ENCODE measurements at regions not wholly inside any gene's neighbourhood (a gene's known extent, or its start where the extent isn't known, plus 50 kb on each side); places are given as distances from the start of the nearest gene placed in this dataset.

DNA sequence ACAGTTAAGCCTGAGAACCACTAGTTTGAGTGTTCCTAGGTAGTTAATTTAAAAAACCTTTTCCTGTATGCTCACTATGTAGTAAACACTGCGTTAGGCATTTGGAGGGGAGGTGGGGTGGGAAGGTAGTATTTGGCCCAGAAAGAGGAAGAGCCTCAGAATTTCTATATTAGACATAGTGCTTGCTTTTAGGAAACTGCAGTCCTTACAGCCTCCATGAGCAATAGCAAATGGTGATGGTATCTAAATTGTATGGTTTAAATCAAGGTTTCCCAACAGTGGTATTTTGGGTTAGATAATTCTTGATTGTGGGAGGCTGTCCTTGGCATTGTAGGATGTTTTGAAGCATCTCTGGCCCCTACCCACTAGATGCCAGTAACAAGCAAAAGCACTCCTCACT, 61.5 kb upstream of the RIPOR2 start:
- no peak for TF ChIP-seq YY1 (IDR thresholded peaks at IDR 0.05; ENCODE audit: insufficient read depth, insufficient read length)
- TF ChIP-seq ZNF274 (IDR thresholded peaks at IDR 0.05; ENCODE audit: low read depth, low read length), result no peak
- TF ChIP-seq SUZ12 (IDR thresholded peaks at IDR 0.05; ENCODE audit: extremely low read depth, insufficient read depth, insufficient read length), result no peak
